Skeletal muscle cell (primary cell): ENCODE measurements at regions not wholly inside any gene's neighbourhood (a gene's known extent, or its start where the extent isn't known, plus 50 kb on each side); places are given as distances from the start of the nearest gene placed in this dataset.

Experiments used
- DNase-seq: peaks from one replicate; pipeline ENCODE4 v3.0.0-alpha.2; 2010; ENCODE audit warnings: low read depth
- H3K4me3 ChIP-seq: 2 replicates; pipeline ENCODE4 v1.5.1; 2011; ENCODE audit warnings: low read depth, mild to moderate bottlenecking, control low read depth, low read length, moderate library complexity

DNA sequence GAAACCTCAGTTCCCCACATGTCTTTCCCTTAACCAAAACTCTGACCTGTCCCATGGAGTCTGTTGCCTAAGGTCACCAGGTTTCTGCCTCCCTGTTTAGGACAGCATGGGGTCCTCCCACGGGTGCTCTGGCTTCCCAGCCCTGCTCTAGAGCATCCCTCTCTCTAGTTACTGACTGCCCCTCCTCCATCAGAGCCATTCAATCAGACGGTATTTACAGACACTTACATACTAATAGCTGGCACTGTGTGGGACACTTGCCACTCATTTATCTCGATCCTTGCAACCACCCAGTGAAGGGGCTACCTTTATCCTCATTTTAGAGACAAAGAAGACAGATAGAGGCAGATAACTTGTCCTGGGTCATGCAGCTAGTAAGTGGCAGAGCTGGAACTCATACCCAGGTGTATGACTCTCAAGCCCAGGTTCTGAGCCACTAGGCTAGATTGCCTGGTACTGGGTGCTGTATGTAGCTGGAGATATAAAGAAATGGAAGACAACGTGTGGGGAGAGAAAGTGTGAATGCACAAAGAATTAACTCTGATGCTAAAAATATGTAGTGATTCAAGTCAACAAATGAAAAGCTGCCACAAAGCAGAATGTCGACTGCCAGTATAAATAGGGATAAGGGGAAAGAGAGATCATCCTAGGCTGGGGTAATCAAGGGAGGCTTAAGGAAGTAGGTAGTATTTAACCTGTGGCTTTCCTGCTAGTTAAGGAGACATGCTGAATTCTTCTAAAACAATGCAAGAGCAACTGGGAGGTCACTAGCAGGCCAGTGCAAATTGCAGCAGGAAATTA, 52.5 kb upstream of the PDE8B start:
- H3K4me3 ChIP-seq = no peak overlapping the region
- no peak for DNase-seq

DNA sequence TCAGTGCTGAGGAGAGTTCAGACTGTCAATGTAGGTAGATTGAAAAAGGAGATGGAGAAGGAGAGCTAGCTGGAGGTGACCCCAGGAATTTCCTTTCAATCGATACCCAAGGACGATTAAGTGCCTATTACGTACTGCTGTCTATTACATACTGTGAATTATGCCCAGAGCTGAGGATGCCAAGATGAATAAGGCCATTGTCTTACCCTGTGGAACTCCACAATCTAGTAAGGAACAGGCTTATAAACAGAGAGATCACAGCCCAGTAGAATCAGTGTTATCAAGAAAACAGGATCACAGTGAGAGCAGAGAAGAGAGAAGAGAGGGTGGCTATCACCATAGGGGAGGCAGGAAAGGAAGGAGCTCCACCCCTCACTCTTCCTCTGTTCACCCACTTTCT, 54.1 kb upstream of the PDE8B start:
- no peak for DNase-seq
- no peak overlapping the region for H3K4me3 ChIP-seq

GRCh38 chr5:77155179-77155785, 55.2 kb upstream of the PDE8B start:
- DNase-seq = no peak
- no peak overlapping the region for H3K4me3 ChIP-seq

GRCh38 chr5:77152441-77152840, 58.0 kb upstream of the PDE8B start:
- H3K4me3 ChIP-seq = no peak overlapping the region
- DNase-seq = no peak

DNA sequence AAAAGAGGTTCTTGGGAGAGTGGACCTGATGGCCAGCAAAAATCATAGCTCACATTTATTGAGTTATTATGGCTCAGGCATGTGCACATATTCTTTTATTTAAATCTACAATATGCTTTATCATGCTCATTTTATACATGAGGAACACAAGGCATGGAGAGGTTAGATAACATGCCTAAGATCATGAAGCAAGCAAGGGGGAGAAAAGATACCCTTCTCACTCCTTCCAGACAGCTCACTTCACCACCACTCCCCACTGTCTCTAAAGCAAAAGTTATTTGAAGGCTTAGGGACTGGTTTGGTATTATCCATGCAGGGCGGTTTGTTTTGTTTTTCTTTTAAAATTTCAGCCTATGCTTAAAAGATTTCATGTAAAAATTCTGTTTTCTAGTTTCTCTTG, 59.0 kb upstream of the PDE8B start:
- H3K4me3 ChIP-seq = no peak overlapping the region
- DNase-seq = no peak

GRCh38 chr5:77146896-77147295, 59.8 kb upstream of the ZBED3 start:
- DNase-seq = no peak
- no peak overlapping the region for H3K4me3 ChIP-seq

- H3K4me3 ChIP-seq = no peak overlapping the region
- DNase-seq = no peak
Measured at GRCh38 chr5:77145666-77146065, 58.6 kb upstream of the ZBED3 start.

DNA sequence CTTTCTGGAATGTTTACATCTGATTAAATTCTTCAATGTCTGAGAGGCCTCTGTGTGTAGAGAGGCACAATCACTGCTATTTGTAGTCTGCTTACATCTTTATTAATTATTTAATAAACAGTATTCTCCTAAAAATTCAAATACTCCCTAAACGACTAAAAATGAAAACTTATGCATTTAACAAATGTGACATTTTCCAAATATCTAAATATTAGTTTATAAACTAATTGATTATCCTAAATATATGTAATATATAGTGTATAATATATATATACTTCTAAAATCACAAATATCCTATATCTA, 57.7 kb upstream of the ZBED3 start:
- H3K4me3 ChIP-seq = no peak overlapping the region
- DNase-seq = no peak

GRCh38 chr5:77143998-77144836, 57.1 kb upstream of the ZBED3 start:
- no peak overlapping the region for H3K4me3 ChIP-seq
- DNase-seq = peak; percentile 43

DNA sequence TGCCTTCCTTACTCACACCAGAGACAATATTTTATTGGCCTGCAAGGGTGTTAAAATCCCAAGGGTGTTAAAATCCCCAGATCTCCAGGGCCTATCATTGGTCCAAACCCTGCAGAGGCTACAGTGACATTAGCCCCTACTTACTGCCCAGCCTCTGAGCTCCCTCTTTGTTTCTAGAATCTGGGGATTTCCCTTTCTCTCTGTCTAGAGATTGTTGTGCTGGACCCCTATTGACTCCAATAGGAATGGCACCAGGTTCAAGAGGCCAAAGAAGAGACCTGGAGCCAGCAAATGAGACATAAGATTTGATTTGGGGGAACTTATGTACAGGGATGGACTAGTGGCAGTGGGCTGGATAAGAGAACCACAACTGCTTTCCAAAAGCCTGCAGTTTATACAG, 53.3 kb upstream of the ZBED3 start:
- no peak overlapping the region for H3K4me3 ChIP-seq
- no peak for DNase-seq

GRCh38 chr5:77139001-77139400, 51.9 kb upstream of the ZBED3 start:
- no peak overlapping the region for H3K4me3 ChIP-seq
- peak; percentile 85 for DNase-seq
